Suprapubic skin (tissue), 3 donors: ENCODE measurements at regions not wholly inside any gene's neighbourhood (a gene's known extent, or its start where the extent isn't known, plus 50 kb on each side); places are given as distances from the start of the nearest gene placed in this dataset.

ENCODE experiments used
- CTCF ChIP-seq, 2 donors: fragments of 200-600 bp in 1 of 2; fragments of 450-650 bp in 1 of 2; sonication (generic) in 1 of 2; IDR thresholded peaks; one replicate each; pipeline ENCODE4 v1.5.1; 2016 to 2019; ENCODE audit warnings: antibody characterized with exemption in 2 of 2, mild to moderate bottlenecking in 1 of 2, moderate library complexity in 1 of 2
- POLR2AphosphoS5 ChIP-seq, 3 donors: sonication (generic); formaldehyde crosslinking; IDR thresholded peaks; one replicate each; pipeline ENCODE4 v1.6.1; 2017; ENCODE audit warnings: antibody characterized with exemption in 3 of 3

- TF ChIP-seq POLR2AphosphoS5 (IDR thresholded peaks at IDR 0.05) = no peak
- no peak for TF ChIP-seq CTCF (IDR thresholded peaks at IDR 0.05)
Observed at GRCh38 chr2:35443087-35443486, 912.5 kb upstream of the CRIM1 start.
